ENCODE measurements at regions not wholly inside any gene's neighbourhood (a gene's known extent, or its start where the extent isn't known, plus 50 kb on each side); places are given as distances from the start of the nearest gene placed in this dataset.

DNA sequence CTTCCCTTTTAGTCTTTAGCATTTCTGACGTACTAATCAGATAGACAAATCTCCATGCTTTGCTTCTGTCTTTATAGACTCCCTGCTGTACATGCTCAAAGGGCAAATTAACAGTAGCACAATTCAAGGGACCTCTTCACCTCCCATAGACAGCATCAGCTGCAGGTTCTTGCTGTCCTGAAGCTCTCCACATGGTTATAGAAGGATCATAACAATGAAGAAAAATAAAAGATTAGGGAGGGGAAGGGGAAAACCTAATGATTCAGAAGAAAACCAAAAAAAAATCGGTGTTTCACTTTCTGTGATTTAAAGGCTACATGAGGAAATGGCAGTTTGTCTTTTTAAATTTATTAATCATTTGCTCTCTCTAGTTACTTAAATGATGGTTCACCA, 155.5 kb downstream of the PTCSC3 start:
- intact Hi-C loops (cut with micrococcal nuclease), result no loop called here
- Mint-ChIP-seq H3K27me3 (peaks cover 0 to 19% (median 0%) of the 10 kb centered on the region in 5 donors), H3K4me1 (peaks cover 0 to 12% (median 0%) of the 10 kb centered on the region in 7 donors), H3K9me3 (no peaks in the 10 kb centered on the region), H3K4me3 (no peak overlapping the region), H3K36me3 (no peaks in the 10 kb centered on the region), H3K27ac (no peak overlapping the region)
- H3K27me3 ChIP-seq (ENCODE audit: control insufficient read depth in 2 of 2, insufficient read depth in 2 of 2, low read length in 2 of 2), result no peaks in the 10 kb centered on the region
- no peaks in the 10 kb centered on the region for H3K9me3 ChIP-seq (ENCODE audit: control insufficient read depth in 2 of 3, low read length in 3 of 3)
- CTCF ChIA-PET, result no interaction called here
- H3K4me1 ChIP-seq (ENCODE audit: control insufficient read depth in 2 of 2, insufficient read depth in 2 of 2, low read length in 2 of 2), result no peaks in the 10 kb centered on the region
- H3K4me3 ChIP-seq (ENCODE audit: low read length), result no peak overlapping the region
- no peak for ATAC-seq
- no peaks in the 10 kb centered on the region for H3K36me3 ChIP-seq (ENCODE audit: control insufficient read depth in 2 of 3, insufficient read depth in 3 of 3, low read length in 3 of 3)
- POLR2A ChIA-PET, result no interaction called here
- H3K27ac ChIP-seq (ENCODE audit: low read depth, low read length), result no peak overlapping the region
- DNase-seq, result no peak

GRCh38 chr14:36020120-36021029, 156.1 kb downstream of the PTCSC3 start:
- H3K36me3 Mint-ChIP-seq, result no peaks in the 10 kb centered on the region
- ChIA-PET POLR2A (no interaction called here), CTCF (no interaction called here)
- no peaks in the 10 kb centered on the region for H3K4me1 ChIP-seq (ENCODE audit: control insufficient read depth in 2 of 2, insufficient read depth in 2 of 2, low read length in 2 of 2)
- ATAC-seq (no peak), DNase-seq (no peak)
- no peaks in the 10 kb centered on the region for H3K27me3 ChIP-seq (ENCODE audit: control insufficient read depth in 2 of 2, insufficient read depth in 2 of 2, low read length in 2 of 2)
- H3K4me3 Mint-ChIP-seq, result no peak overlapping the region
- no peak overlapping the region for H3K4me3 ChIP-seq (ENCODE audit: low read length)
- H3K9me3 ChIP-seq (ENCODE audit: control insufficient read depth in 2 of 3, low read length in 3 of 3), result no peaks in the 10 kb centered on the region
- intact Hi-C loops (cut with micrococcal nuclease), result no loop called here
- peaks cover 0 to 12% (median 0%) of the 10 kb centered on the region in 7 donors for H3K4me1 Mint-ChIP-seq
- H3K27ac Mint-ChIP-seq, result no peak overlapping the region
- H3K27me3 Mint-ChIP-seq, result peaks cover 0 to 16% (median 0%) of the 10 kb centered on the region in 5 donors
- H3K27ac ChIP-seq (ENCODE audit: low read depth, low read length), result no peak overlapping the region
- H3K36me3 ChIP-seq (ENCODE audit: control insufficient read depth in 2 of 3, insufficient read depth in 3 of 3, low read length in 3 of 3), result no peaks in the 10 kb centered on the region
- no peaks in the 10 kb centered on the region for H3K9me3 Mint-ChIP-seq

DNA sequence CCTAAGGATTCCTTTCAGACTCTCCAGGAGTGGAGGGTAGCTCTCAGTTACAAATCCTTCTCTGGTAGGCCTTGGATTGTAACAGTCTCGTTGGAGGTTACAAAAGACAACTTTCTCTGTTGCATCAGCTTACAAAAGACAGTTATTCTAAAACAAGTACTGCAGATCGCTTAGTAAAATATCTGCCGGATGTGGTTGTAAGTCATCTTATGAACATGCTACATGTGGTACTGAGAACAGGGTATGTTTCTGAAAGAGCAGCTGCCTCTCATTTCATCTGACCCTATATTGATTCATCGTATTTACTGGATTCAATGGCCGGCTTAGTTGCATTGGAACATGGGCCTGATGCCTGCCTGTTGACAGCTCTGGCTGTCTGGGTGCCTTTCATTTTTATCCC, 157.4 kb downstream of the PTCSC3 start:
- no peaks in the 10 kb centered on the region for H3K27me3 ChIP-seq (ENCODE audit: control insufficient read depth in 2 of 2, insufficient read depth in 2 of 2, low read length in 2 of 2)
- ATAC-seq (no peak), DNase-seq (no peak)
- no peaks in the 10 kb centered on the region for H3K9me3 Mint-ChIP-seq
- H3K36me3 ChIP-seq (ENCODE audit: control insufficient read depth in 2 of 3, insufficient read depth in 3 of 3, low read length in 3 of 3), result no peaks in the 10 kb centered on the region
- H3K4me1 ChIP-seq (ENCODE audit: control insufficient read depth in 2 of 2, insufficient read depth in 2 of 2, low read length in 2 of 2), result no peaks in the 10 kb centered on the region
- peaks cover 0 to 9% (median 0%) of the 10 kb centered on the region in 5 donors for H3K27me3 Mint-ChIP-seq
- intact Hi-C loops (cut with micrococcal nuclease), result no loop called here
- H3K4me1 Mint-ChIP-seq, result peaks cover 0 to 12% (median 0%) of the 10 kb centered on the region in 7 donors
- no peak overlapping the region for H3K4me3 Mint-ChIP-seq
- no peak overlapping the region for H3K4me3 ChIP-seq (ENCODE audit: low read length)
- ChIA-PET CTCF (no interaction called here), POLR2A (no interaction called here)
- H3K36me3 Mint-ChIP-seq, result no peaks in the 10 kb centered on the region
- H3K27ac ChIP-seq (ENCODE audit: low read depth, low read length), result no peak overlapping the region
- H3K27ac Mint-ChIP-seq, result no peak overlapping the region
- H3K9me3 ChIP-seq (ENCODE audit: control insufficient read depth in 2 of 3, low read length in 3 of 3), result no peaks in the 10 kb centered on the region

DNA sequence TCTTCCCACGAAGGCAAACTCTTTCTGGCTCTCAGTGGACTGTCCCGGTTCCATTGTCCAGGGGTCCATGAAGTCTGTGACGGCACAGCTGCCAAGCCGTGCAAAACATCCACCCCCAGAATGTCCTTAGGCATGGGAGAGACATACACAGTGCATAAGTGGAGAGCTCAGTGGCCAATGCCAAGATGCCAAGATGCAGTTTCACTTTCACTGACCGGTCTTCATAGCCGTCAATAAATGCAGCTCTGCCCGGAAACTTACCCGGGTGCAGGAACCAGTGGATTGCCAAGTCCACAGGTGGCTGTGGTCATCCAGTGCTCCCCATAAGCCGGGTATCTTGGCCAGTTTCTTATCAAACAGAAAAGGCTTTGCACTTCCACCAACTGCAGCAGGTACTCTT, 162.3 kb downstream of the PTCSC3 start:
- CTCF ChIA-PET, result no interaction called here
- no peaks in the 10 kb centered on the region for H3K36me3 Mint-ChIP-seq
- Histone ChIP-seq H3K36me3 (ENCODE audit: control insufficient read depth in 2 of 3, insufficient read depth in 3 of 3, low read length in 3 of 3) (no peaks in the 10 kb centered on the region), H3K4me3 (ENCODE audit: low read length) (no peak overlapping the region), H3K27me3 (ENCODE audit: control insufficient read depth in 2 of 2, insufficient read depth in 2 of 2, low read length in 2 of 2) (no peaks in the 10 kb centered on the region), H3K9me3 (ENCODE audit: control insufficient read depth in 2 of 3, low read length in 3 of 3) (no peaks in the 10 kb centered on the region), H3K27ac (ENCODE audit: low read depth, low read length) (no peak overlapping the region), H3K4me1 (ENCODE audit: control insufficient read depth in 2 of 2, insufficient read depth in 2 of 2, low read length in 2 of 2) (no peaks in the 10 kb centered on the region)
- POLR2A ChIA-PET, result no interaction called here
- no peak overlapping the region for H3K4me3 Mint-ChIP-seq
- peaks cover 0 to 9% (median 0%) of the 10 kb centered on the region in 5 donors for H3K27me3 Mint-ChIP-seq
- intact Hi-C loops (cut with micrococcal nuclease), result no loop called here
- ATAC-seq (no peak), DNase-seq (no peak)
- no peaks in the 10 kb centered on the region for H3K4me1 Mint-ChIP-seq
- H3K27ac Mint-ChIP-seq, result no peak overlapping the region
- no peaks in the 10 kb centered on the region for H3K9me3 Mint-ChIP-seq

DNA sequence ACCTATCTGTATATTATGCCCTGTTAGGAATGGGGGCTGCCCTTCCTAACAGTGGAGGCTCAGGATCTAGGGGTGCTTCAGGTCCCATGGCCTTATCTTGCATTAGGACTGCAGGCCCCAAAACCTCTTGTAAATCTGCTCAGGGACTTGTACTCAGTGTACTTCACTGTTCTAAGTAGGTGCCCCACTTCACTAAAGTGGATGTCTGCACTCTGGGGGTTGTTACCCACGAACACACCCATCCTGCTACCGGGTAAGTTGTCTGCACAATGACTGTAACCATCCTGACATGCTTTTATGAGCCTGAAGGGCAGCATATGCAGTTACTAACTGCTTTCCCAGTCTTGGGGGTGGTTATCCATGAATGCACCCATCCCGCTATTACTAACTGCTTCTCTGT, 163.0 kb downstream of the PTCSC3 start:
- H3K27me3 ChIP-seq (ENCODE audit: control insufficient read depth in 2 of 2, insufficient read depth in 2 of 2, low read length in 2 of 2), result no peaks in the 10 kb centered on the region
- H3K4me1 Mint-ChIP-seq, result no peaks in the 10 kb centered on the region
- intact Hi-C loops (cut with micrococcal nuclease), result no loop called here
- POLR2A ChIA-PET, result no interaction called here
- H3K27ac Mint-ChIP-seq, result no peak overlapping the region
- no peaks in the 10 kb centered on the region for H3K36me3 Mint-ChIP-seq
- no peaks in the 10 kb centered on the region for H3K9me3 ChIP-seq (ENCODE audit: control insufficient read depth in 2 of 3, low read length in 3 of 3)
- H3K36me3 ChIP-seq (ENCODE audit: control insufficient read depth in 2 of 3, insufficient read depth in 3 of 3, low read length in 3 of 3), result no peaks in the 10 kb centered on the region
- CTCF ChIA-PET, result no interaction called here
- no peak overlapping the region for H3K4me3 ChIP-seq (ENCODE audit: low read length)
- H3K9me3 Mint-ChIP-seq, result no peaks in the 10 kb centered on the region
- H3K4me3 Mint-ChIP-seq, result no peak overlapping the region
- no peaks in the 10 kb centered on the region for H3K4me1 ChIP-seq (ENCODE audit: control insufficient read depth in 2 of 2, insufficient read depth in 2 of 2, low read length in 2 of 2)
- no peak overlapping the region for H3K27ac ChIP-seq (ENCODE audit: low read depth, low read length)
- no peak for DNase-seq
- ATAC-seq, result no peak
- H3K27me3 Mint-ChIP-seq, result peaks cover 0 to 14% (median 5%) of the 10 kb centered on the region in 5 donors

GRCh38 chr14:36012621-36013020, 163.9 kb downstream of the PTCSC3 start:
- POLR2A ChIA-PET, result no interaction called here
- Histone ChIP-seq H3K27me3 (ENCODE audit: control insufficient read depth in 2 of 2, insufficient read depth in 2 of 2, low read length in 2 of 2) (no peaks in the 10 kb centered on the region), H3K4me1 (ENCODE audit: control insufficient read depth in 2 of 2, insufficient read depth in 2 of 2, low read length in 2 of 2) (no peaks in the 10 kb centered on the region), H3K4me3 (ENCODE audit: low read length) (no peak overlapping the region), H3K27ac (ENCODE audit: low read depth, low read length) (no peak overlapping the region), H3K9me3 (ENCODE audit: control insufficient read depth in 2 of 3, low read length in 3 of 3) (no peaks in the 10 kb centered on the region), H3K36me3 (ENCODE audit: control insufficient read depth in 2 of 3, insufficient read depth in 3 of 3, low read length in 3 of 3) (no peaks in the 10 kb centered on the region)
- CTCF ChIA-PET, result no interaction called here
- H3K4me3 Mint-ChIP-seq, result no peak overlapping the region
- ATAC-seq (no peak), DNase-seq (no peak)
- H3K27ac Mint-ChIP-seq, result no peak overlapping the region
- no peaks in the 10 kb centered on the region for H3K9me3 Mint-ChIP-seq
- intact Hi-C loops (cut with micrococcal nuclease), result no loop called here
- peaks cover 0 to 14% (median 5%) of the 10 kb centered on the region in 5 donors for H3K27me3 Mint-ChIP-seq
- no peaks in the 10 kb centered on the region for H3K36me3 Mint-ChIP-seq
- H3K4me1 Mint-ChIP-seq, result no peaks in the 10 kb centered on the region

DNA sequence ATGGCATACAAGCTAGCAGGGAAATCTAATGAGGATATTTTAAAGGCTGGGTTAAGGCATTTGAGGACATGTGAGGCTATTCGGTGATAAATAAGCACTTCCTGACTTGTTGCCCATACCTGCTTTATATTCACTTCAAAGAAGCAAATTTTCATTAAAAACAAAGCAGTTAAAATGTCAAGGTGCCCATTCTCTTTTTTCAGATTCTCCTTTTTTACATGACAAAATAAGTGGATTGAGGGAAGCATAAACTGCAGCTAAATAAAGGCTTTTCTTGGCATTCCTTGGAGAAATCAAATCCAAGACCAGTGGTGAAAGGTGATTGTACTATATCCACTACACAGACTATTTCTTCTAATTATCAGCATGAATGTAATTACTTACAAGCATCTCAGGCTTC, 166.9 kb downstream of the PTCSC3 start:
- Mint-ChIP-seq H3K9me3 (no peaks in the 10 kb centered on the region), H3K4me3 (no peak overlapping the region), H3K27ac (no peak overlapping the region), H3K36me3 (no peaks in the 10 kb centered on the region), H3K4me1 (no peaks in the 10 kb centered on the region), H3K27me3 (peaks cover 0 to 21% (median 5%) of the 10 kb centered on the region in 5 donors)
- no peaks in the 10 kb centered on the region for H3K4me1 ChIP-seq (ENCODE audit: control insufficient read depth in 2 of 2, insufficient read depth in 2 of 2, low read length in 2 of 2)
- DNase-seq (no peak), ATAC-seq (no peak)
- H3K9me3 ChIP-seq (ENCODE audit: control insufficient read depth in 2 of 3, low read length in 3 of 3), result no peaks in the 10 kb centered on the region
- ChIA-PET CTCF (no interaction called here), POLR2A (no interaction called here)
- no peak overlapping the region for H3K4me3 ChIP-seq (ENCODE audit: low read length)
- H3K36me3 ChIP-seq (ENCODE audit: control insufficient read depth in 2 of 3, insufficient read depth in 3 of 3, low read length in 3 of 3), result no peaks in the 10 kb centered on the region
- no peaks in the 10 kb centered on the region for H3K27me3 ChIP-seq (ENCODE audit: control insufficient read depth in 2 of 2, insufficient read depth in 2 of 2, low read length in 2 of 2)
- H3K27ac ChIP-seq (ENCODE audit: low read depth, low read length), result no peak overlapping the region
- intact Hi-C loops (cut with micrococcal nuclease), result no loop called here

Data from naive thymus-derived CD4-positive, alpha-beta T cell (primary cell).